GM23338 (cell line): ENCODE measurements at regions not wholly inside any gene's neighbourhood (a gene's known extent, or its start where the extent isn't known, plus 50 kb on each side); places are given as distances from the start of the nearest gene placed in this dataset.

ENCODE experiments used
- ATAC-seq: fragments of 200-7000 bp; cut with Tn5 transposase; 3 replicates; pipeline ENCODE4 v1.9.1; 2020
- DNase-seq: peaks from one replicate; pipeline ENCODE4 v3.0.0-alpha.2; 2015; ENCODE audit warnings: low spot score
- H2AFZ ChIP-seq: fragments of 200-600 bp; sonication (generic); 2 replicates; pipeline ENCODE4 v1.8.0; 2016; ENCODE audit warnings: antibody characterized with exemption, mild to moderate bottlenecking, moderate library complexity
- H3F3A ChIP-seq: fragments of 200-600 bp; sonication (generic); replicated peaks from 2 replicates; pipeline ENCODE4 v1.8.0; 2017; ENCODE audit warnings: antibody characterized with exemption, mixed run types, low read depth
- H3K27ac ChIP-seq: fragments of 200-600 bp; sonication (generic); 2 replicates; pipeline ENCODE4 v1.6.1; 2016; ENCODE audit warnings: low read depth
- H3K27me3 ChIP-seq: fragments of 200-600 bp; sonication (generic); 2 replicates; pipeline ENCODE4 v1.8.0; 2016; ENCODE audit warnings: mild to moderate bottlenecking, mixed run types, moderate library complexity; ENCODE audit not compliant: insufficient read depth
- H3K36me3 ChIP-seq: fragments of 200-600 bp; sonication (generic); 2 replicates; pipeline ENCODE4 v1.8.0; 2016; ENCODE audit warnings: mild to moderate bottlenecking; ENCODE audit not compliant: insufficient read depth
- H3K4me1 ChIP-seq: fragments of 200-600 bp; sonication (generic); 2 replicates; pipeline ENCODE4 v1.8.0; 2016; ENCODE audit warnings: mild to moderate bottlenecking, moderate library complexity; ENCODE audit not compliant: insufficient read depth
- H3K4me2 ChIP-seq: fragments of 200-600 bp; sonication (generic); 2 replicates; pipeline ENCODE4 v1.7.1; 2017; ENCODE audit warnings: mixed run types
- H3K4me3 ChIP-seq: fragments of 200-600 bp; sonication (generic); 2 replicates; pipeline ENCODE4 v1.6.1; 2016; ENCODE audit warnings: mixed run types
- H3K79me2 ChIP-seq: fragments of 200-600 bp; sonication (generic); replicated peaks from 2 replicates; pipeline ENCODE4 v1.8.0; 2017; ENCODE audit warnings: mild to moderate bottlenecking; ENCODE audit not compliant: insufficient read depth
- H3K9me2 ChIP-seq: fragments of 200-600 bp; sonication (generic); 2 replicates; pipeline ENCODE4 v1.8.0; 2017; ENCODE audit not compliant: insufficient read depth
- H4K20me1 ChIP-seq: fragments of 200-600 bp; sonication (generic); replicated peaks from 2 replicates; pipeline ENCODE4 v1.8.0; 2017; ENCODE audit warnings: mild to moderate bottlenecking; ENCODE audit not compliant: insufficient read depth
- H3K27ac Mint-ChIP-seq: 2 replicates; pipeline ENCODE4 v1.8.0; 2020; ENCODE audit warnings: inconsistent platforms, mild to moderate bottlenecking, moderate library complexity, mixed read lengths
- H3K27me3 Mint-ChIP-seq: 3 replicates; pipeline ENCODE4 v1.8.0; 2022; ENCODE audit warnings: low read depth, mild to moderate bottlenecking, moderate library complexity, mixed read lengths, inconsistent platforms; ENCODE audit not compliant: insufficient read depth, poor library complexity
- H3K36me3 Mint-ChIP-seq: 3 replicates; pipeline ENCODE4 v1.8.0; 2021; ENCODE audit warnings: low read depth, mild to moderate bottlenecking, inconsistent platforms, moderate library complexity, mixed read lengths
- H3K4me1 Mint-ChIP-seq: 3 replicates; pipeline ENCODE4 v1.8.0; 2020; ENCODE audit warnings: mild to moderate bottlenecking, inconsistent platforms, mixed read lengths
- H3K4me3 Mint-ChIP-seq: 3 replicates; pipeline ENCODE4 v1.8.0; 2021; ENCODE audit warnings: moderate library complexity, mild to moderate bottlenecking, inconsistent platforms, mixed read lengths
- H3K9me3 Mint-ChIP-seq: 3 replicates; pipeline ENCODE4 v1.8.0; 2020; ENCODE audit warnings: moderate library complexity, mild to moderate bottlenecking, inconsistent platforms, mixed read lengths
- ETS1 ChIP-seq: IDR thresholded peaks from 2 replicates; pipeline ENCODE4 v1.6.1; 2016; ENCODE audit warnings: antibody characterized with exemption
- EZH2 ChIP-seq: fragments of 200-600 bp; sonication (generic); IDR thresholded peaks from one replicate; pipeline ENCODE4 v1.8.0; 2017; ENCODE audit warnings: antibody characterized with exemption, mild to moderate bottlenecking, low read depth; ENCODE audit not compliant: unreplicated experiment
- NANOG ChIP-seq: IDR thresholded peaks from 2 replicates; pipeline ENCODE4 v1.6.1; 2016; ENCODE audit warnings: antibody characterized with exemption, borderline replicate concordance
- REST ChIP-seq: IDR thresholded peaks from one replicate; pipeline ENCODE4 v1.6.1; 2018; ENCODE audit warnings: antibody characterized with exemption; ENCODE audit not compliant: unreplicated experiment
- STAT1 ChIP-seq: IDR thresholded peaks from one replicate; pipeline ENCODE4 v1.6.1; 2016; ENCODE audit warnings: antibody characterized with exemption; ENCODE audit not compliant: unreplicated experiment
- ZNF114 ChIP-seq: fragments of 250-450 bp; sonication (Bioruptor Pico); IDR thresholded peaks from 2 replicates; pipeline ENCODE4 v1.5.0; 2020; ENCODE audit warnings: mild to moderate bottlenecking, moderate library complexity
- ZNF331 ChIP-seq: fragments of 250-450 bp; sonication (Bioruptor Pico); IDR thresholded peaks from 2 replicates; pipeline ENCODE4 v1.5.0; 2020; ENCODE audit warnings: low read depth, mild to moderate bottlenecking, moderate library complexity
- TF ChIP-seq, protein P1 (sequence below), 2 experiments: fragments of 200-600 bp in 1 of 2; sonication (generic) in 1 of 2; conservative IDR thresholded peaks; 2 replicates each; pipeline versions ENCODE4 v1.5.1 to v1.6.1; 2016 to 2017; ENCODE audit warnings: antibody characterized with exemption in 2 of 2, low read depth in 2 of 2, mild to moderate bottlenecking in 2 of 2, moderate library complexity in 1 of 2
- TF ChIP-seq, protein P2 (sequence below): fragments of 250-450 bp; sonication (Bioruptor Pico); IDR thresholded peaks from 2 replicates; pipeline ENCODE4 v1.5.0; 2020; ENCODE audit warnings: mild to moderate bottlenecking, moderate library complexity

DNA sequence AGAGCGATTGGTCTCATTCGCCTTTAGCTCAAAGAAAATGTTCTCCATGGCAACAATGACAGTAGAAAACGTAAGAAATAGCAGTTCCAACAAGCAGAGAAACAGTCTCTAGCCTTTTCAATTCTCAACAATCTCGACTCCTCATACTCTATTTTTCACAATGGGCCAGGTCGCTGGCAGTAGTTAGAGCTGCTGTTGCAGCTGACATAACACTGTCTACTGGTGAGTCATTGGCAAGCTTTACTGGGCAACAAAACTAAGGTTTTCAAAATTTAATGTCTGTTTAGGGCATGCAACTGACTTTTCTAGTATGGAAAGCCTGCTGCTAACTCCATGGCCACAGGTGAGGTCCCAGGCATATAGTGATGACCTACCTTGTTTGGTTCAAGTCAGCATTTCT, 221.1 kb upstream of the KAZN start:
- peaks cover 11% of the 10 kb centered on the region for H3K4me1 ChIP-seq
- no peaks in the 10 kb centered on the region for H3K36me3 ChIP-seq
- DNase-seq (no peak), ATAC-seq (no peak)
- H3K27ac ChIP-seq: no peak overlapping the region
- no peaks in the 10 kb centered on the region for H3K27me3 Mint-ChIP-seq
- no peaks in the 10 kb centered on the region; the same call in none of the 2 replicates for H3K9me2 ChIP-seq
- no peak for TF ChIP-seq ZNF331 (CRISPR knock-in tag)
- TF ChIP-seq ZNF114 (CRISPR knock-in tag): no peak
- TF ChIP-seq EZH2: no peak
- no peaks in the 10 kb centered on the region for H3K79me2 ChIP-seq
- no peaks in the 10 kb centered on the region for H3F3A ChIP-seq
- H3K4me3 Mint-ChIP-seq: no peak overlapping the region
- H3K27me3 ChIP-seq: no peaks in the 10 kb centered on the region
- H4K20me1 ChIP-seq: no peaks in the 10 kb centered on the region
- peaks cover 8% of the 10 kb centered on the region; the same call in 2 of the 3 replicates for H3K4me1 Mint-ChIP-seq
- no peak overlapping the region for H3K27ac Mint-ChIP-seq
- no peak overlapping the region for H2AFZ ChIP-seq
- peaks cover 4% of the 10 kb centered on the region; the same call in 1 of the 3 replicates for H3K9me3 Mint-ChIP-seq
- no peak overlapping the region for H3K4me3 ChIP-seq
- no peak overlapping the region for H3K4me2 ChIP-seq
- H3K36me3 Mint-ChIP-seq: no peaks in the 10 kb centered on the region

- Histone ChIP-seq H4K20me1 (no peaks in the 10 kb centered on the region), H3K4me1 (no peaks in the 10 kb centered on the region), H3F3A (no peaks in the 10 kb centered on the region), H3K79me2 (no peaks in the 10 kb centered on the region), H3K4me3 (no peak overlapping the region), H3K27me3 (no peaks in the 10 kb centered on the region), H3K36me3 (no peaks in the 10 kb centered on the region), H3K9me2 (no peaks in the 10 kb centered on the region; the same call in 1 of the 2 replicates), H2AFZ (no peak overlapping the region), H3K4me2 (no peak overlapping the region), H3K27ac (no peak overlapping the region)
- DNase-seq (no peak), ATAC-seq (no peak)
- Mint-ChIP-seq H3K27me3 (no peaks in the 10 kb centered on the region), H3K36me3 (no peaks in the 10 kb centered on the region), H3K4me3 (no peak overlapping the region), H3K4me1 (no peaks in the 10 kb centered on the region), H3K9me3 (peaks cover 8% of the 10 kb centered on the region; the same call in 2 of the 3 replicates), H3K27ac (no peak overlapping the region)
- no peak for TF ChIP-seq REST
- no peak for TF ChIP-seq STAT1
- TF ChIP-seq ETS1: no peak
- TF ChIP-seq NANOG: no peak
- TF ChIP-seq EZH2: no peak
- no peak for TF ChIP-seq ZNF331 (CRISPR knock-in tag)
- TF ChIP-seq, protein P1, sequence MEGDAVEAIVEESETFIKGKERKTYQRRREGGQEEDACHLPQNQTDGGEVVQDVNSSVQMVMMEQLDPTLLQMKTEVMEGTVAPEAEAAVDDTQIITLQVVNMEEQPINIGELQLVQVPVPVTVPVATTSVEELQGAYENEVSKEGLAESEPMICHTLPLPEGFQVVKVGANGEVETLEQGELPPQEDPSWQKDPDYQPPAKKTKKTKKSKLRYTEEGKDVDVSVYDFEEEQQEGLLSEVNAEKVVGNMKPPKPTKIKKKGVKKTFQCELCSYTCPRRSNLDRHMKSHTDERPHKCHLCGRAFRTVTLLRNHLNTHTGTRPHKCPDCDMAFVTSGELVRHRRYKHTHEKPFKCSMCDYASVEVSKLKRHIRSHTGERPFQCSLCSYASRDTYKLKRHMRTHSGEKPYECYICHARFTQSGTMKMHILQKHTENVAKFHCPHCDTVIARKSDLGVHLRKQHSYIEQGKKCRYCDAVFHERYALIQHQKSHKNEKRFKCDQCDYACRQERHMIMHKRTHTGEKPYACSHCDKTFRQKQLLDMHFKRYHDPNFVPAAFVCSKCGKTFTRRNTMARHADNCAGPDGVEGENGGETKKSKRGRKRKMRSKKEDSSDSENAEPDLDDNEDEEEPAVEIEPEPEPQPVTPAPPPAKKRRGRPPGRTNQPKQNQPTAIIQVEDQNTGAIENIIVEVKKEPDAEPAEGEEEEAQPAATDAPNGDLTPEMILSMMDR (conservative IDR thresholded peaks at IDR 0.05; ENCODE audit: low read depth in 2 of 2): no peak
- TF ChIP-seq, protein P2, sequence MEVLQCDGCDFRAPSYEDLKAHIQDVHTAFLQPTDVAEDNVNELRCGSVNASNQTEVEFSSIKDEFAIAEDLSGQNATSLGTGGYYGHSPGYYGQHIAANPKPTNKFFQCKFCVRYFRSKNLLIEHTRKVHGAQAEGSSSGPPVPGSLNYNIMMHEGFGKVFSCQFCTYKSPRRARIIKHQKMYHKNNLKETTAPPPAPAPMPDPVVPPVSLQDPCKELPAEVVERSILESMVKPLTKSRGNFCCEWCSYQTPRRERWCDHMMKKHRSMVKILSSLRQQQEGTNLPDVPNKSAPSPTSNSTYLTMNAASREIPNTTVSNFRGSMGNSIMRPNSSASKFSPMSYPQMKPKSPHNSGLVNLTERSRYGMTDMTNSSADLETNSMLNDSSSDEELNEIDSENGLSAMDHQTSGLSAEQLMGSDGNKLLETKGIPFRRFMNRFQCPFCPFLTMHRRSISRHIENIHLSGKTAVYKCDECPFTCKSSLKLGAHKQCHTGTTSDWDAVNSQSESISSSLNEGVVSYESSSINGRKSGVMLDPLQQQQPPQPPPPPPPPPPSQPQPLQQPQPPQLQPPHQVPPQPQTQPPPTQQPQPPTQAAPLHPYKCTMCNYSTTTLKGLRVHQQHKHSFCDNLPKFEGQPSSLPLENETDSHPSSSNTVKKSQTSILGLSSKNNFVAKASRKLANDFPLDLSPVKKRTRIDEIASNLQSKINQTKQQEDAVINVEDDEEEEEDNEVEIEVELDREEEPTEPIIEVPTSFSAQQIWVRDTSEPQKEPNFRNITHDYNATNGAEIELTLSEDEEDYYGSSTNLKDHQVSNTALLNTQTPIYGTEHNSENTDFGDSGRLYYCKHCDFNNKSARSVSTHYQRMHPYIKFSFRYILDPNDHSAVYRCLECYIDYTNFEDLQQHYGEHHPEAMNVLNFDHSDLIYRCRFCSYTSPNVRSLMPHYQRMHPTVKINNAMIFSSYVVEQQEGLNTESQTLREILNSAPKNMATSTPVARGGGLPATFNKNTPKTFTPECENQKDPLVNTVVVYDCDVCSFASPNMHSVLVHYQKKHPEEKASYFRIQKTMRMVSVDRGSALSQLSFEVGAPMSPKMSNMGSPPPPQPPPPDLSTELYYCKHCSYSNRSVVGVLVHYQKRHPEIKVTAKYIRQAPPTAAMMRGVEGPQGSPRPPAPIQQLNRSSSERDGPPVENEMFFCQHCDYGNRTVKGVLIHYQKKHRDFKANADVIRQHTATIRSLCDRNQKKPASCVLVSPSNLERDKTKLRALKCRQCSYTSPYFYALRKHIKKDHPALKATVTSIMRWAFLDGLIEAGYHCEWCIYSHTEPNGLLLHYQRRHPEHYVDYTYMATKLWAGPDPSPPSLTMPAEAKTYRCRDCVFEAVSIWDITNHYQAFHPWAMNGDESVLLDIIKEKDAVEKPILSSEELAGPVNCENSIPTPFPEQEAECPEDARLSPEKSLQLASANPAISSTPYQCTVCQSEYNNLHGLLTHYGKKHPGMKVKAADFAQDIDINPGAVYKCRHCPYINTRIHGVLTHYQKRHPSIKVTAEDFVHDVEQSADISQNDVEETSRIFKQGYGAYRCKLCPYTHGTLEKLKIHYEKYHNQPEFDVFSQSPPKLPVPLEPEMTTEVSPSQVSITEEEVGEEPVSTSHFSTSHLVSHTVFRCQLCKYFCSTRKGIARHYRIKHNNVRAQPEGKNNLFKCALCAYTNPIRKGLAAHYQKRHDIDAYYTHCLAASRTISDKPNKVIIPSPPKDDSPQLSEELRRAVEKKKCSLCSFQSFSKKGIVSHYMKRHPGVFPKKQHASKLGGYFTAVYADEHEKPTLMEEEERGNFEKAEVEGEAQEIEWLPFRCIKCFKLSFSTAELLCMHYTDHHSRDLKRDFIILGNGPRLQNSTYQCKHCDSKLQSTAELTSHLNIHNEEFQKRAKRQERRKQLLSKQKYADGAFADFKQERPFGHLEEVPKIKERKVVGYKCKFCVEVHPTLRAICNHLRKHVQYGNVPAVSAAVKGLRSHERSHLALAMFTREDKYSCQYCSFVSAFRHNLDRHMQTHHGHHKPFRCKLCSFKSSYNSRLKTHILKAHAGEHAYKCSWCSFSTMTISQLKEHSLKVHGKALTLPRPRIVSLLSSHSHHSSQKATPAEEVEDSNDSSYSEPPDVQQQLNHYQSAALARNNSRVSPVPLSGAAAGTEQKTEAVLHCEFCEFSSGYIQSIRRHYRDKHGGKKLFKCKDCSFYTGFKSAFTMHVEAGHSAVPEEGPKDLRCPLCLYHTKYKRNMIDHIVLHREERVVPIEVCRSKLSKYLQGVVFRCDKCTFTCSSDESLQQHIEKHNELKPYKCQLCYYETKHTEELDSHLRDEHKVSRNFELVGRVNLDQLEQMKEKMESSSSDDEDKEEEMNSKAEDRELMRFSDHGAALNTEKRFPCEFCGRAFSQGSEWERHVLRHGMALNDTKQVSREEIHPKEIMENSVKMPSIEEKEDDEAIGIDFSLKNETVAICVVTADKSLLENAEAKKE (CRISPR knock-in tag): no peak
Measured at GRCh38 chr1:14380408-14380807, 218.1 kb upstream of the KAZN start.
